H1 (cell line): ENCODE measurements at regions not wholly inside any gene's neighbourhood (a gene's known extent, or its start where the extent isn't known, plus 50 kb on each side); places are given as distances from the start of the nearest gene placed in this dataset.

ENCODE experiments used
- YY1 ChIP-seq: IDR thresholded peaks from 2 replicates; pipeline ENCODE4 v1.6.1; 2011; ENCODE audit warnings: low read depth, mild to moderate bottlenecking, low read length

DNA sequence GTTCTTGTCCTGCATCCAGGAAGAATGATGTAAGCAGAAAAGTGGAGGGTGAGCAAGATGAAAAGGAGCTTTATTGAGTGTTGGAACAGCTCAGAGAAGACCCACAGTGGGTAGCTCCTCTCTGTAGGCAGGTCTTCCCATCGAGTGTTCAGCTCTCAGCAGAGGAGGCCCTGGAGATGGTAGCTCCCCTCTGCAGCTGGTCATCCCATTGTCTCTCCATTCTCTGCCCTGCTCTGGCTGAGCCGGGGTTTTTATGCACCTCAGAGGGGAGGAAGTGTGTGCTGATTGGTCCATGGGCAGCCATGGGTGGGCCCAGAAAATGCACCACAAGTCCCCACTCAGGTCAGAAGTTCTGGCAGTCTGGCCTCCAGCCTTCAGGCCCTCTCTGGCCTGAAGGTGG is 713.7 kb downstream of the MATN1 start (continued):
- no peak for TF ChIP-seq YY1
